HG03378 (cell line): ENCODE measurements at regions not wholly inside any gene's neighbourhood (a gene's known extent, or its start where the extent isn't known, plus 50 kb on each side); places are given as distances from the start of the nearest gene placed in this dataset.

Source experiments
- ATAC-seq: cut with Tn5 transposase; IDR thresholded peaks from one replicate; pipeline ENCODE4 v1.9.1; 2021; ENCODE audit warnings: mild to moderate bottlenecking, moderate library complexity; ENCODE audit not compliant: unreplicated experiment

- no peak for ATAC-seq
Observed at GRCh38 chr4:123496421-123496820, 99.8 kb downstream of the SPRY1 start.

- ATAC-seq: no peak
Observed at GRCh38 chr4:123497340-123497739, 100.7 kb downstream of the SPRY1 start.

GRCh38 chr4:123501733-123502132, 105.1 kb downstream of the SPRY1 start:
- ATAC-seq: no peak

GRCh38 chr4:123503698-123504363, 107.2 kb downstream of the SPRY1 start:
- ATAC-seq: no peak

- ATAC-seq: peak; percentile 48
Observed at GRCh38 chr4:123505095-123506010, 108.8 kb downstream of the SPRY1 start.

- ATAC-seq: no peak
Observed at GRCh38 chr4:123506011-123506695, 109.6 kb downstream of the SPRY1 start.

- ATAC-seq: no peak
Observed at GRCh38 chr4:123507376-123507775, 110.8 kb downstream of the SPRY1 start.

- ATAC-seq: no peak
Observed at GRCh38 chr4:123510221-123510620, 113.6 kb downstream of the SPRY1 start.

GRCh38 chr4:123510659-123511058, 114.1 kb downstream of the SPRY1 start:
- no peak for ATAC-seq

- no peak for ATAC-seq
Observed at GRCh38 chr4:123516576-123516975, 120.0 kb downstream of the SPRY1 start.

- no peak for ATAC-seq
Observed at GRCh38 chr4:123517176-123517575, 120.6 kb downstream of the SPRY1 start.

GRCh38 chr4:123517971-123518370, 121.4 kb downstream of the SPRY1 start:
- no peak for ATAC-seq

GRCh38 chr4:123520325-123520724, 123.7 kb downstream of the SPRY1 start:
- no peak for ATAC-seq

- ATAC-seq: no peak
Observed at GRCh38 chr4:123522081-123522480, 125.5 kb downstream of the SPRY1 start.

- no peak for ATAC-seq
Observed at GRCh38 chr4:123522646-123523045, 126.1 kb downstream of the SPRY1 start.

GRCh38 chr4:123524958-123525628, 128.5 kb downstream of the SPRY1 start:
- ATAC-seq: no peak

- no peak for ATAC-seq
Observed at GRCh38 chr4:123526511-123526910, 129.9 kb downstream of the SPRY1 start.

- ATAC-seq: no peak
Observed at GRCh38 chr4:123528501-123529277, 132.1 kb downstream of the SPRY1 start.

- ATAC-seq: no peak
Observed at GRCh38 chr4:123529278-123529568, 132.6 kb downstream of the SPRY1 start.

- no peak for ATAC-seq
Observed at GRCh38 chr4:123530357-123530756, 133.8 kb downstream of the SPRY1 start.
